Ovary (tissue), 3 donors: ENCODE measurements at regions not wholly inside any gene's neighbourhood (a gene's known extent, or its start where the extent isn't known, plus 50 kb on each side); places are given as distances from the start of the nearest gene placed in this dataset.

Experiments
- EP300 ChIP-seq: sonication (generic); formaldehyde crosslinking; IDR thresholded peaks from one replicate; pipeline ENCODE4 v1.6.1; 2017; ENCODE audit warnings: antibody characterized with exemption
- TF ChIP-seq, protein P1 (sequence below), 3 donors: fragments of 450-650 bp in 2 of 3; fragments of 200-600 bp in 1 of 3; IDR thresholded peaks; one replicate each; pipeline versions ENCODE4 v1.5.1 to v1.8.0; 2016 to 2022; ENCODE audit warnings: antibody characterized with exemption in 3 of 3, mild to moderate bottlenecking in 1 of 3
- donor health status: DM: no; HTN: no; CAD: no.

DNA sequence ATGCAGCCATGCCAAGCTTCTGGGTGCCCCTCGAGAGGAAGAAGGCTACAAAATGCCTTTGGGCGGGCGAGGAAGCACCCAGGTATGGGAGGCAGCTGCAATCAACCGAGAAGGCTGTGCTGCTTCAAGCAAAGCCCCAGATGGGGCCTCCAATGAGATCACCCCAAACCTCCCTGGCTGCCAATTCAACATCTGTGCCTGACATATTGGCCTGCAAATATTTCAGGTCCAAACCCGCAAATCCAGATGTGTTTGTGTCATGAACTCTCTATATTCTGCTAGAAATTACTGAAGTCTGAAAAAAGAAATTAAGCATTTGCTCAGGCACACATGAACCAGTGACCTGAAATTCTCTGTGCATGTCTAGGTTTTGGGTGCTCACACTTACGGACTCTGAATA is 78.8 kb upstream of the RCN1 start:
- TF ChIP-seq EP300 = no peak
- TF ChIP-seq, protein P1, sequence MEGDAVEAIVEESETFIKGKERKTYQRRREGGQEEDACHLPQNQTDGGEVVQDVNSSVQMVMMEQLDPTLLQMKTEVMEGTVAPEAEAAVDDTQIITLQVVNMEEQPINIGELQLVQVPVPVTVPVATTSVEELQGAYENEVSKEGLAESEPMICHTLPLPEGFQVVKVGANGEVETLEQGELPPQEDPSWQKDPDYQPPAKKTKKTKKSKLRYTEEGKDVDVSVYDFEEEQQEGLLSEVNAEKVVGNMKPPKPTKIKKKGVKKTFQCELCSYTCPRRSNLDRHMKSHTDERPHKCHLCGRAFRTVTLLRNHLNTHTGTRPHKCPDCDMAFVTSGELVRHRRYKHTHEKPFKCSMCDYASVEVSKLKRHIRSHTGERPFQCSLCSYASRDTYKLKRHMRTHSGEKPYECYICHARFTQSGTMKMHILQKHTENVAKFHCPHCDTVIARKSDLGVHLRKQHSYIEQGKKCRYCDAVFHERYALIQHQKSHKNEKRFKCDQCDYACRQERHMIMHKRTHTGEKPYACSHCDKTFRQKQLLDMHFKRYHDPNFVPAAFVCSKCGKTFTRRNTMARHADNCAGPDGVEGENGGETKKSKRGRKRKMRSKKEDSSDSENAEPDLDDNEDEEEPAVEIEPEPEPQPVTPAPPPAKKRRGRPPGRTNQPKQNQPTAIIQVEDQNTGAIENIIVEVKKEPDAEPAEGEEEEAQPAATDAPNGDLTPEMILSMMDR (IDR thresholded peaks at IDR 0.05) = no peak
